ENCODE measurements at regions not wholly inside any gene's neighbourhood (a gene's known extent, or its start where the extent isn't known, plus 50 kb on each side); places are given as distances from the start of the nearest gene placed in this dataset.

DNA sequence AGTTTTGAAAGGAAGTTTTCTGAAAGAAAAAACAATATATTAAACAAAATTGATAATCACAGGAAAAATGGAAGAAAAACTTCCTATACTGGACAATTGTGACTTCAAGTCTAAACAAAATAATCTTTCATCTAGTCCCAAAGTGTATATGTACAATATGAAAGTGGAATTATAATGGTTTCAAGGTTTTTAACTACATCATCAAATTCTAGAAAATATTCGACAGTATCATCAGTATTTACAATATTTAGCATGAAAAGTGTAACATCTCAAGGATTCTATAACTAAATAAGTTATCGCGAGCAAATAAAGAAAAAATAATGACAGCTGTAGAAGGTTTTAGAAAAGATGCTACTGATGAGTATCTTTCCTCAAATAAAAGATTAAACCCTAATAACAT, 310.9 kb upstream of the LRFN5 start:
- DNase-seq (ENCODE audit: low spot score in 2 of 2): no peak
- 93 to 94% methylated on average over 3 of the region's 3 CpGs for WGBS, 2 donors
- TF ChIP-seq, protein P1, sequence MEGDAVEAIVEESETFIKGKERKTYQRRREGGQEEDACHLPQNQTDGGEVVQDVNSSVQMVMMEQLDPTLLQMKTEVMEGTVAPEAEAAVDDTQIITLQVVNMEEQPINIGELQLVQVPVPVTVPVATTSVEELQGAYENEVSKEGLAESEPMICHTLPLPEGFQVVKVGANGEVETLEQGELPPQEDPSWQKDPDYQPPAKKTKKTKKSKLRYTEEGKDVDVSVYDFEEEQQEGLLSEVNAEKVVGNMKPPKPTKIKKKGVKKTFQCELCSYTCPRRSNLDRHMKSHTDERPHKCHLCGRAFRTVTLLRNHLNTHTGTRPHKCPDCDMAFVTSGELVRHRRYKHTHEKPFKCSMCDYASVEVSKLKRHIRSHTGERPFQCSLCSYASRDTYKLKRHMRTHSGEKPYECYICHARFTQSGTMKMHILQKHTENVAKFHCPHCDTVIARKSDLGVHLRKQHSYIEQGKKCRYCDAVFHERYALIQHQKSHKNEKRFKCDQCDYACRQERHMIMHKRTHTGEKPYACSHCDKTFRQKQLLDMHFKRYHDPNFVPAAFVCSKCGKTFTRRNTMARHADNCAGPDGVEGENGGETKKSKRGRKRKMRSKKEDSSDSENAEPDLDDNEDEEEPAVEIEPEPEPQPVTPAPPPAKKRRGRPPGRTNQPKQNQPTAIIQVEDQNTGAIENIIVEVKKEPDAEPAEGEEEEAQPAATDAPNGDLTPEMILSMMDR (IDR thresholded peaks at IDR 0.05): no peak
- TF ChIP-seq POLR2A (IDR thresholded peaks at IDR 0.05): no peak
- intact Hi-C loops (cut with DNase I; ENCODE audit: low total_unique reads): no loop called here
- H3K4me3 ChIP-seq (ENCODE audit: low read depth, poor library complexity, severe bottlenecking): no peak overlapping the region

DNA sequence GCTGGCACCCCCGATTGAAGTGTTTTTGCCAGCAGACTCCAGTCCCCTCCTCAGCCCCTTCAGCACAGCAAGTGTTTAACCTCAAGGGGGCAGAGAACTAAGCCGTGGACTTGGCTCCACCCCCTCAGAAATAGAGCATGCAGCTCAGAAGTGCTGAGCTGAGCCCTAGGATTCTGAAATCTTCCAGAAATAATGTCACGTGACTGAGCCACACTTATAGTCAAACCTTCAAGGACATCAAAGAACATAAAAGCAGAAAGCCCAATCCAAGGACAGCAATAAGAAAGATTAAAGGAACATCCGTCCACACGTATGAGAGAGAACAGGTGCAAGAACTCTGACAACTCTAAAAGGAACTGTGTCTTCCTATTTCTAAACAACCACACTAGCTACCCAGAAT, 317.7 kb upstream of the LRFN5 start:
- 72 to 84% methylated on average over 5 of the region's 5 CpGs for WGBS, 2 donors
- TF ChIP-seq POLR2A (IDR thresholded peaks at IDR 0.05): no peak
- TF ChIP-seq, protein P1 (IDR thresholded peaks at IDR 0.05): no peak
- DNase-seq (ENCODE audit: low spot score in 2 of 2): no peak
- intact Hi-C loops (cut with DNase I; ENCODE audit: low total_unique reads): no loop called here
- no peak overlapping the region for H3K4me3 ChIP-seq (ENCODE audit: low read depth, poor library complexity, severe bottlenecking)

GRCh38 chr14:41285186-41285748, 321.4 kb upstream of the LRFN5 start:
- 19 to 24% methylated on average over 4 of the region's 4 CpGs for WGBS, 2 donors
- no peak for DNase-seq (ENCODE audit: low spot score in 2 of 2)
- TF ChIP-seq, protein P1 (IDR thresholded peaks at IDR 0.05): no peak
- TF ChIP-seq POLR2A (IDR thresholded peaks at IDR 0.05): no peak
- intact Hi-C loops (cut with DNase I; ENCODE audit: low total_unique reads): no loop called here
- H3K4me3 ChIP-seq (ENCODE audit: low read depth, poor library complexity, severe bottlenecking): no peak overlapping the region

DNA sequence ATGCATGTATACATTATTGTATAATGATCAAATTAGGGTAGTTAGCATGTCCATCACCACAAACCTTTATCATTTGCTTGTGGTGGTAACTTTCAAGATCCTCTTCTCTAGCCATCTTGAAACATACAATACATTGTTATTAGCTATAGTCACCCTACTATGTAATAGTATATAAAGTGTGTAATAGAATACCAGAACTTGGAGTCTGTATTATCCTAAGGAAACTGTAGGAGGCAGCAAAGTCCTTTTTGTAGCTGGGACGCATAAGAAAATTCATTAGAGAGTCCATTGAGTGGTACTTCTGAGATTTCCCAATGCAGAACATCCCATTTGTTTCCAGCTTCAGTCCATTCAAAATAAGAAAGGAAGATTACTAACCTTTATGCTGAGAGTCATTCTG, 325.9 kb upstream of the LRFN5 start:
- DNase-seq (ENCODE audit: low spot score in 2 of 2): no peak
- intact Hi-C loops (cut with DNase I; ENCODE audit: low total_unique reads): no loop called here
- WGBS, 2 donors: 7 to 61% methylated on average over 1 of the region's 1 CpG
- H3K4me3 ChIP-seq (ENCODE audit: low read depth, poor library complexity, severe bottlenecking): no peak overlapping the region
- no peak for TF ChIP-seq POLR2A (IDR thresholded peaks at IDR 0.05)
- TF ChIP-seq, protein P1 (IDR thresholded peaks at IDR 0.05): no peak

- intact Hi-C loops (cut with DNase I; ENCODE audit: low total_unique reads): no loop called here
- DNase-seq (ENCODE audit: low spot score in 2 of 2): no peak
- TF ChIP-seq, protein P1 (IDR thresholded peaks at IDR 0.05): no peak
- no peak for TF ChIP-seq POLR2A (IDR thresholded peaks at IDR 0.05)
- WGBS, 2 donors: 57 to 68% methylated on average over 2 of the region's 2 CpGs
- no peak overlapping the region for H3K4me3 ChIP-seq (ENCODE audit: low read depth, poor library complexity, severe bottlenecking)
These were observed 329.2 kb upstream of the LRFN5 start for GRCh38 chr14:41277450-41277849.

- no peak for DNase-seq (ENCODE audit: low spot score in 2 of 2)
- TF ChIP-seq POLR2A (IDR thresholded peaks at IDR 0.05): no peak
- TF ChIP-seq, protein P1 (IDR thresholded peaks at IDR 0.05): no peak
- H3K4me3 ChIP-seq (ENCODE audit: low read depth, poor library complexity, severe bottlenecking): no peak overlapping the region
- 94 to 96% methylated on average over 2 of the region's 2 CpGs for WGBS, 2 donors
- intact Hi-C loops (cut with DNase I; ENCODE audit: low total_unique reads): no loop called here
These were observed 349.2 kb upstream of the LRFN5 start for GRCh38 chr14:41257476-41257875.
